ENCODE measurements at regions not wholly inside any gene's neighbourhood (a gene's known extent, or its start where the extent isn't known, plus 50 kb on each side); places are given as distances from the start of the nearest gene placed in this dataset.

DNA sequence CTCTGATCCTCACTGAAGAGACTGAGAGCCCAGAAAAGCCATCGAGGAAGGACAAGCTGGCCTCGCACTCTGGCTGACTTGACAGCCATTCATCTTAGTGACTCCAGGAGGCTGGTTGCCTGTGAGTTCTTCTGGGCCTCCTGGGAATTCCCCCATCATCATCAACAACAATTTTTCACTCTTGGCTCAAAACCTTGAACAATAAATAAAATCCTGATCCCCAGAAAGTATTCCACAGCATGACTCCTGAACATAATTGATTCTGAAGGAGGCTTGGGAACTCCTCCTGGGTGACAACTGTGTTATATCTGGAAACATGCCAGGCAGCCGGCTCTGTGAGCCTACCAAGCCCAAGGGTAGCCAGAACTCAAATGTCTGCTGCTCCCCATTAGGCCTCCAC, 188.6 kb downstream of the SHQ1 start:
- no peak for DNase-seq

DNA sequence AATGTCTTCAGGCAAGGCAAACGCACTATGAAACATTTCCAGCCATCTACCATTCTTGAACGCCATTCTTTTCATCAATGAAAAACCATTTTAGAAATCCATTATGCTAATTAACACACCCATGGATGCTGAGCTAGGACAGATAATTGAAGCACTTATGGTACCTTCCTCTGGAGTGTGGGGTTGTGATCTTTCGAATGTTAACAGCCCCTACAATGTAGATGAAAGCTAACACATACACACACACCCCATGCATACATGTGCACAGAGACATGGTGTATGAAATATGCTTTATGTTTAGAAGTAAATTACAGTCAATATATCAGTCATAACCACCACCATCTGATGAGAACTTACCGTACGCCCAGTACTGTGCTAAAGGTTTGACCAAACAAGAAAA, 189.1 kb downstream of the SHQ1 start:
- H3K9me3 Mint-ChIP-seq = no peaks in the 10 kb centered on the region
- peaks cover 51% of the 10 kb centered on the region for H3K4me1 Mint-ChIP-seq
- no peak overlapping the region for H3K4me3 Mint-ChIP-seq
- no peak for DNase-seq
- TF ChIP-seq CTCF (IDR thresholded peaks at IDR 0.05) = no peak
- H3K27ac Mint-ChIP-seq = no peak overlapping the region
- H3K36me3 Mint-ChIP-seq (ENCODE audit: low read depth) = no peaks in the 10 kb centered on the region
- H3K27me3 Mint-ChIP-seq (ENCODE audit: low read depth, poor library complexity) = peaks cover 18% of the 10 kb centered on the region

More for the DNA sequence above, 188.6 kb downstream of the SHQ1 start:
- H3K27ac Mint-ChIP-seq = no peak overlapping the region
- no peak overlapping the region for H3K4me3 Mint-ChIP-seq
- peaks cover 53% of the 10 kb centered on the region for H3K4me1 Mint-ChIP-seq
- H3K36me3 Mint-ChIP-seq (ENCODE audit: low read depth) = no peaks in the 10 kb centered on the region
- TF ChIP-seq CTCF (IDR thresholded peaks at IDR 0.05) = no peak
- H3K9me3 Mint-ChIP-seq = no peaks in the 10 kb centered on the region
- peaks cover 17% of the 10 kb centered on the region for H3K27me3 Mint-ChIP-seq (ENCODE audit: low read depth, poor library complexity)

- no peaks in the 10 kb centered on the region for H3K9me3 Mint-ChIP-seq
- no peak overlapping the region for H3K27ac Mint-ChIP-seq
- H3K27me3 Mint-ChIP-seq (ENCODE audit: low read depth, poor library complexity) = peaks cover 15% of the 10 kb centered on the region
- H3K4me1 Mint-ChIP-seq = peaks cover 45% of the 10 kb centered on the region
- DNase-seq = no peak
- H3K4me3 Mint-ChIP-seq = no peak overlapping the region
- no peak for TF ChIP-seq CTCF (IDR thresholded peaks at IDR 0.05)
- no peaks in the 10 kb centered on the region for H3K36me3 Mint-ChIP-seq (ENCODE audit: low read depth)
These were observed 189.7 kb downstream of the SHQ1 start for GRCh38 chr3:72658466-72659100.

- H3K9me3 Mint-ChIP-seq = no peaks in the 10 kb centered on the region
- peaks cover 15% of the 10 kb centered on the region for H3K27me3 Mint-ChIP-seq (ENCODE audit: low read depth, poor library complexity)
- H3K36me3 Mint-ChIP-seq (ENCODE audit: low read depth) = no peaks in the 10 kb centered on the region
- H3K4me3 Mint-ChIP-seq = no peak overlapping the region
- no peak overlapping the region for H3K27ac Mint-ChIP-seq
- no peak for DNase-seq
- TF ChIP-seq CTCF (IDR thresholded peaks at IDR 0.05) = no peak
- peaks cover 36% of the 10 kb centered on the region for H3K4me1 Mint-ChIP-seq
These were observed 190.6 kb downstream of the SHQ1 start for GRCh38 chr3:72657666-72658065.

- peaks cover 14% of the 10 kb centered on the region for H3K27me3 Mint-ChIP-seq (ENCODE audit: low read depth, poor library complexity)
- H3K4me1 Mint-ChIP-seq = peaks cover 29% of the 10 kb centered on the region
- peaks cover 2% of the 10 kb centered on the region for H3K9me3 Mint-ChIP-seq
- H3K27ac Mint-ChIP-seq = no peak overlapping the region
- DNase-seq = no peak
- H3K36me3 Mint-ChIP-seq (ENCODE audit: low read depth) = no peaks in the 10 kb centered on the region
- no peak overlapping the region for H3K4me3 Mint-ChIP-seq
- TF ChIP-seq CTCF (IDR thresholded peaks at IDR 0.05) = peak; percentile 18
These were observed 192.5 kb downstream of the SHQ1 start for GRCh38 chr3:72655723-72656122.

- H3K36me3 Mint-ChIP-seq (ENCODE audit: low read depth) = no peaks in the 10 kb centered on the region
- H3K27ac Mint-ChIP-seq = no peak overlapping the region
- DNase-seq = peak; percentile 45
- H3K4me3 Mint-ChIP-seq = peak overlapping the region; percentile 62
- TF ChIP-seq CTCF (IDR thresholded peaks at IDR 0.05) = no peak
- peaks cover 10% of the 10 kb centered on the region for H3K27me3 Mint-ChIP-seq (ENCODE audit: low read depth, poor library complexity)
- peaks cover 2% of the 10 kb centered on the region for H3K9me3 Mint-ChIP-seq
- H3K4me1 Mint-ChIP-seq = peaks cover 25% of the 10 kb centered on the region
These were observed 193.1 kb downstream of the SHQ1 start for GRCh38 chr3:72655131-72655551.
